ENCODE measurements at regions not wholly inside any gene's neighbourhood (a gene's known extent, or its start where the extent isn't known, plus 50 kb on each side); places are given as distances from the start of the nearest gene placed in this dataset.

- no peak for DNase-seq
Observed at GRCh38 chr2:238985041-238985729, 137.3 kb downstream of the TWIST2 start.

DNA sequence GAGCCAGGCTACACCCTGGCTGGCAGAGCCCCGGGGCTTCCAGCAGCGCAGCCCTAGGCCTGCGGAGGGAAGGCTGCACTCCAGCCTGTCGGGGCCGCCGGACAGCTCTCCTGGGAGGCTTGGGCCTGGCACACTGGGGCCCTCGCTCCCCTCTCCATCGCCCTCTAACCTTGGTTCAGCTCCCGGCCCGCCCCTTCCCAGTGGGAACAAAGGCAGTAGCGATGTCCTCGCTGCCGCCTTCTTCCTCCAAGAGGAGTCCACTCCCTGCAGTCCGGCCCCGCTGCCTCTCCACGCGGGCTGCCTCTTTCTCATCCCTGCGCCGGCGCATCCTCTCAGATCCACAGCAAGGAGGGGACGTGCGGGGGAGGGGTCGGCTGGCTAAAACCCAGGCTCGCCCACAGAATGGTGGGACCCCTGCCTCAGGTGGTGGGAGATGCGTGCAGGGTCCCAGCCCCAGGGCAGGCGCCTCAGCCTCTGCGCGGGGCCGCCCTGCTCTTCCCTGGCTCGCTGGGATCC, 138.1 kb downstream of the TWIST2 start:
- DNase-seq: no peak

DNA sequence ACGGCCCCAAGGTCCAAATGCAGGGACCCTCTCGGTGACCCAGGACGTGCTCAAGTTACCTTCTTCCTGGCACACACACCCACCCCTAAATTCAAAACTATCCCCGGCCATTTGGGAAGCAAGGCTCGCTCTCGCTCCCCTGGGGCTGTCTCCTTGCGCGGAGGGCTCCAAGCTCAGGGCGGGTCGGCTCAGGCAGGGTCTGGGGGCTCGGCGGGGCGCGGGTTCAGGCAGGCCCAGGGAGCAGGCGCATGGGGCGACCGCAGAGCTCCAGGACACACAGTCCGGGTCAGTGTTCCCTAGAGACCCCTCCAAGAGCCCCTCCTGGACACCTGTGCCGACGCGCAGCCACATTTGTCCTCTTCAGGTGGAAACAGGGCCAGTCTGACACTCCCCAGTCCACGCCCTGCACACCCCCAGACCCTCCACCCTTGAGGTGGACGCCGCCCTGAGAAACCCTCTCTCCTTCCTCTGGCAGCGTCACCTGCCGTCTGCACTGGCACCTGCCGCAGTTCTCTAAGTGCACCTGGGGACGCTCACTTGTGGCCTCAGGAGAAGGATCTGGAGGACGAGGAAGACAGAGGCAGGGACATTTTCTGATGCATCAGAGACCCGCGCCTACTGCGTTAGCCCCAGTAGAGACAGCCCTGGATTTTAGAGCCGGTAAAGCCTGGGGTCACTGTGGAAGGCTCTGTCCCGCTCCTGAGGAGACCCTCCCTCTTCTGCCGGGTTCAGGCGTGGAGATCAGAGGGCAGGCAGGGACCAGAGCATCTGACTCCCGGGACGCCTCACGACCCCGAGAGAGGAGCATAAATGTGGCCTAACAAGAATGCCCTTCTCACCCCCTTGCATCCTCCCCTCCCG, 138.8 kb downstream of the TWIST2 start:
- DNase-seq: no peak

DNA sequence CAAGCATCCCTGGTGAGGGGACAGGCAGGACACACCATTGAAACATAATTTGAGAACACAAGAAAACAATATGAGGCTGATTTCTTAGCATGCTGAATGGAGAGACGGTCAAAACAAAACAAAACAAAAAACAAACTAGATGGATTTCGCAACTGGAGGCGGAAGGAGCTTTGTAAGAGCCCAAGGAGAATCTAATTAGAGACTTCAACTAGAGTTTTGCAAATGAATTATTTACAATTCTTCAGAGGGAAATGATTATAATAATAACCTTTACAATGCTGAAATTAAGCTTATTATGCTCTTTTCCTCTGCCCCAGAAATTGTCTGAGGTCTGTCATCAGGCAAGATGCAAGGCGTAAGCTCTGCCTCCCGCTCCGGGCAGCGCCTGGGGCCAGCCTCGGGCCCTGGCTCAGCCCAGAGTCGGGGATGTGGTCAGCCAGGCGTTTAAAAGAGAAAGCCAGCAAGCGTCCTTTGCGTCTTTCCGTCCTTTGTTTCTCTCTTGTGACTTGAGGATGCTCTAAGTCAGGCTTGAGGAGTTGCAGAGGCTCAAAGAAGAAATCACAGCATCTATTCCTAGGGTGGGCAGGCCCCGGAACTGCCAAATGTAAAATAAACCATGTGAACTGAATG, 139.6 kb downstream of the TWIST2 start:
- DNase-seq: no peak

DNA sequence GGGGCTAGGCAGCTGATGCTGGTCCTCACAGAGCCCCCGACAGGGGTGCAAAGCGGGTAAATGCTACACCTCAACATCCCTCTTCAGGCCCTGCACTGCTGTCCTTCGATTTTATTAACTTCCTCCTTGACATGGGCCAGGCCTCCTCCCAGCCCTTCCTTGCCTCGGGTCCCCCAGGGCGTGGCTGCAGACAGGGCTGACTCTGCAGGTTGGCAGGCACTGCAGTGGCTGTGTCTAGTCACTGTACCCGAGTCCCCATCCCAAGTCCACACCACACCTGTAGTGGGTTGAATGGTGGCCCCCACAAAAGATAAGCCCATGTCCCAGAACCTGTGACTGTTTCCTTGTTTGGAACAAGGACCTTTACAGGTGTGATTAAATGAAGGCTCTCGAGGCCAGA, 140.2 kb downstream of the TWIST2 start:
- DNase-seq: no peak

DNA sequence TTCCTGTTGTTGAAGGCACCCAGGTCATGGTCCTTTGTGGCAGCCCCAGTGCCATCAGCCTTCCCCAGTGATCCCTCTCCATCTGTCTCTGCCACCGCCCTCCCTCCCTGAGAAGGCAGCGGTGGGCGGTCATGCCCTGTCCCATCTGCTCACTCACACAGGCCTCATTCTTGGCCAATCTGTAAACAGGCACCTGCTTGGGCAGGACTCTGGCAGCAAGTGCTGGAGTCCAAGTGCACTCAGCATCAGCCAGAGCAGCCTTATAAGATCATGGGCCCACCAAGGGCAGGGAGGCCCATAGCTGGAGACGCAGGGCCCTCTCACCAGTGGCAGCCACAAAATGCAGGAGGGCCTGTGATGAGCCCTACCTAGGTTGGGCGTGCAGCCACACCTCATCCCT, 140.9 kb downstream of the TWIST2 start:
- no peak for DNase-seq

GRCh38 chr2:238989484-238989883, 141.6 kb downstream of the TWIST2 start:
- DNase-seq: no peak

- DNase-seq: no peak
Observed at GRCh38 chr2:238994432-238994831, 146.5 kb downstream of the TWIST2 start.

- no peak for DNase-seq
Observed at GRCh38 chr2:238994876-238995275, 147.0 kb downstream of the TWIST2 start.

GRCh38 chr2:238995634-238996033, 147.7 kb downstream of the TWIST2 start:
- no peak for DNase-seq

DNA sequence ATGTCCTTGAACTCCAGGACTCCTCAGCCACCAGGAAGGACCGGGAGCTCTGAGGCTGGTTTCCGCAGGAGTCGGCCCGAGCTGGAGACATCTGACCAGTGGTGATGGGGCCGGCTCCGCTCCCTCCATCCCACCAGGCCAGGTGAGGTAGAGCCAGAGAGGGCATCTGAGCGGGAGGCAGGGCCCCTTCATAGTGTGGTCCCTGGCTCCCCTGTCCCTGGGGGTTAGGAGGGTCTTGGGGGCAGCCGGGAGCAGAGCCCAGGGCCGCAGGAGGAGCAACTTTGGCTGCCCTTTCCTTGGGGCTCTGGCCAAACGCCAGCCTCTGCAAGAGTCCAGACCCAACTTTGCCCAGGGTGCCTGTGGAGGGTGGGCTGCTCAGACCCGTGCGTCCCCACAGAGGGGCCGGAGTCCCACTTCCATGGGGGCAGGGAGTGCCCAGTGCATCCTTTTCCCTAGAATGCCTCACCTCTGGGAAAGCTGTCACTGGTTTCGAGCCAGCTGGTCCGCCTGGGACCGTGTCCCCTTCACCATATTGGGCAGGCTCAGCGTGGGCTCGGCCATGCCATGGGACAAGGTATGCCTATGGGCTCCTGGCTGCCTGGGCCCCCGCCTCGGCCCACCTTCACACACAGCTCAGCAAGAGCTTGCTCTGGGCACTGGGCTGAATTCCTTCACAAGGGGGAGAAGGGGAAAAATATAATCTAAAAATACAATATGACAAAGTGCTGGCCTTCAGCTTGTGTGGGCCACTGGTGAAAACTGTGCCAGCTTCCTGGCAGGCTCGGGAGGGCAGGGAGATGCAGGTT, 148.6 kb downstream of the TWIST2 start:
- DNase-seq: no peak

GRCh38 chr2:238997137-238997390, 149.2 kb downstream of the TWIST2 start:
- DNase-seq: no peak

- no peak for DNase-seq
Observed at GRCh38 chr2:238997684-238998083, 149.8 kb downstream of the TWIST2 start.

Data from activated CD4-positive, CD25-positive, alpha-beta regulatory T cell (primary cell).